HAP-1 (cell line): ENCODE measurements at regions not wholly inside any gene's neighbourhood (a gene's known extent, or its start where the extent isn't known, plus 50 kb on each side); places are given as distances from the start of the nearest gene placed in this dataset.

Experiments
- DNase-seq, 2 experiments: peaks; one replicate each; pipeline ENCODE4 v3.0.0-alpha.2; 2016 to 2020; ENCODE audit warnings: low spot score in 2 of 2
- H3K27me3 ChIP-seq: fragments of 250-450 bp; sonication (Bioruptor Pico); 2 replicates; pipeline ENCODE4 v1.5.1; 2020; ENCODE audit warnings: low read depth, mild to moderate bottlenecking, moderate library complexity
- H3K36me3 ChIP-seq: fragments of 250-450 bp; sonication (Bioruptor Pico); replicated peaks from 2 replicates; pipeline ENCODE4 v1.5.1; 2020; ENCODE audit warnings: mild to moderate bottlenecking
- H3K4me1 ChIP-seq: fragments of 250-450 bp; sonication (Bioruptor Pico); 2 replicates; pipeline ENCODE4 v1.5.1; 2020; ENCODE audit warnings: mild to moderate bottlenecking
- H3K4me3 ChIP-seq: fragments of 250-450 bp; sonication (Bioruptor Pico); 2 replicates; pipeline ENCODE4 v1.5.1; 2020; ENCODE audit warnings: mild to moderate bottlenecking, moderate library complexity
- H3K9me3 ChIP-seq: fragments of 250-450 bp; sonication (Bioruptor Pico); 2 replicates; pipeline ENCODE4 v1.5.1; 2020; ENCODE audit warnings: mild to moderate bottlenecking, moderate library complexity
- in situ Hi-C: fragments of 300-500 bp; cut with MboI; formaldehyde crosslinking; loops from 3 replicates; pipeline ENCODE4 v1.14.3; 2020; ENCODE audit warnings: low sequenced_read_pairs, inconsistent platforms, mixed read lengths

DNA sequence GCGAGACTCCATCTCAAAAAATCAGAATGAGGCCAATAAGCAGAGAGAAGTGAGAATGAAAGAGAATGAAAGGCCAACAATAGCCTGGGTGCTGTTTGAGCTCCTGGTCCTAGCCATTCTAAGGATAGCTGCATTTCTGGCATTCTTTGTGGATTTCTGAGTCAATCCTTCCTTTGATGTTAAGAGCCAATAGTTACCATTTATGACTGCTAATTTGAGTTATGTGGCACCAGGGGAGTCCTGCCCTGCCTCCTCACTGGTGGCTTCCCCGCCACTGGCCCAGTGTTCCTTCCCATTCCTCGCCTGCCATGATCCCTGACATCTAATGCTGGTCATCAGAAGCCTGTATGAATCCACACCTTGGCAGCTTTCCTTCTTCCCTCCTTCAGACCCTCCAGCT is 991.2 kb downstream of the UQCRFS1 start:
- DNase-seq = no peak
- Histone ChIP-seq H3K27me3 (no peaks in the 10 kb centered on the region), H3K4me3 (no peak overlapping the region), H3K9me3 (no peaks in the 10 kb centered on the region), H3K36me3 (no peaks in the 10 kb centered on the region), H3K4me1 (no peaks in the 10 kb centered on the region)
- in situ Hi-C loops = no loop called here

- no peak for DNase-seq
- no peak overlapping the region for H3K4me3 ChIP-seq
- no peaks in the 10 kb centered on the region for H3K4me1 ChIP-seq
- in situ Hi-C loops = no loop called here
- H3K36me3 ChIP-seq = no peaks in the 10 kb centered on the region
- H3K27me3 ChIP-seq = no peaks in the 10 kb centered on the region
- no peaks in the 10 kb centered on the region for H3K9me3 ChIP-seq
Observed at GRCh38 chr19:28218728-28219127, 994.2 kb downstream of the UQCRFS1 start.

GRCh38 chr19:28217022-28217421 is 995.9 kb downstream of the UQCRFS1 start:
- Histone ChIP-seq H3K4me3 (no peak overlapping the region), H3K27me3 (no peaks in the 10 kb centered on the region), H3K4me1 (no peaks in the 10 kb centered on the region), H3K9me3 (no peaks in the 10 kb centered on the region), H3K36me3 (no peaks in the 10 kb centered on the region)
- in situ Hi-C loops = no loop called here
- DNase-seq = no peak

GRCh38 chr19:28213470-28214082 is 999.4 kb downstream of the UQCRFS1 start:
- Histone ChIP-seq H3K27me3 (no peaks in the 10 kb centered on the region), H3K4me3 (no peak overlapping the region), H3K9me3 (no peaks in the 10 kb centered on the region; the same call in 1 of the 2 replicates), H3K36me3 (no peaks in the 10 kb centered on the region), H3K4me1 (no peaks in the 10 kb centered on the region)
- in situ Hi-C loops = no loop called here
- no peak for DNase-seq

DNA sequence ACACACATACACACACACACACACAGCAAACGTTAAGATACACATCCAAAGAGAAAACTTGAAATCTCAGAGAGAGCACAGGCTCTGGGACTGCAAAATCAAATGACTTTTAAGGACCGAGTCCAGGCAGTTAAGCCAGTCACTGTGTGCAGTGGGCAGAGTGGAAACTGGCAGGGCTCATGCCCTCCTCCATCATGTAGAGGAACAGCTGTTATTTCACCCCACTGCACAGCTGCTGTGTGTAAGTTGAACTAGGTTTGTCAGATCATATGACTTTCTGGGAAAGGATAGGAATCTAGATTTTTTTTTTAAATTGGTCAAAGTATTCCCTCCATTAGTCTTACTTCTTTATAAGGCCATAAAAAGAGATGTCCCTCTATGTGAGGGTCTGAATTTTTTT is 1002.1 kb downstream of the UQCRFS1 start:
- Histone ChIP-seq H3K36me3 (no peaks in the 10 kb centered on the region), H3K4me1 (no peaks in the 10 kb centered on the region), H3K27me3 (no peaks in the 10 kb centered on the region), H3K9me3 (no peaks in the 10 kb centered on the region; the same call in 1 of the 2 replicates), H3K4me3 (no peak overlapping the region)
- in situ Hi-C loops = no loop called here
- DNase-seq = no peak

DNA sequence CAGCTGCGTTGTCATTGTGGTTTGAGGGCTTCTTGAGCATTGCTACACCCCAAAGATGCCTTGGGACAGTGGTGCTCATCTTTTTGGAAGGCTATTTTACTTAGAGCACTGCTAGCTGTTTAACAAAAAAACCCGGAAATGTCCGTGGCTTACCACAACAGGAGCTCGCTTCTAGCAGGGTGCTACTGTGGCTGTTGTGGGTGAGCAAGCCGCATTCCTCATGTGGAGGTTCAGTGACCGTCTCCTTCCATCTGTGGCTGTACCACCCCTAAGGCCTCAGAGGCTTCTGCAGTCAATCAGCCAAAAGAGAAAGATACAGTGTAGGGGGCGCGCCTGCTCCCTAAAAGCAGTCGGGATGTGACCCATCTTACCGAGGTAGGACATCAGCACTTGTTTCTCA is 1004.2 kb downstream of the UQCRFS1 start:
- Histone ChIP-seq H3K4me1 (no peaks in the 10 kb centered on the region), H3K27me3 (no peaks in the 10 kb centered on the region), H3K4me3 (no peak overlapping the region), H3K9me3 (no peaks in the 10 kb centered on the region; the same call in 1 of the 2 replicates), H3K36me3 (no peaks in the 10 kb centered on the region)
- in situ Hi-C loops = no loop called here
- no peak for DNase-seq

DNA sequence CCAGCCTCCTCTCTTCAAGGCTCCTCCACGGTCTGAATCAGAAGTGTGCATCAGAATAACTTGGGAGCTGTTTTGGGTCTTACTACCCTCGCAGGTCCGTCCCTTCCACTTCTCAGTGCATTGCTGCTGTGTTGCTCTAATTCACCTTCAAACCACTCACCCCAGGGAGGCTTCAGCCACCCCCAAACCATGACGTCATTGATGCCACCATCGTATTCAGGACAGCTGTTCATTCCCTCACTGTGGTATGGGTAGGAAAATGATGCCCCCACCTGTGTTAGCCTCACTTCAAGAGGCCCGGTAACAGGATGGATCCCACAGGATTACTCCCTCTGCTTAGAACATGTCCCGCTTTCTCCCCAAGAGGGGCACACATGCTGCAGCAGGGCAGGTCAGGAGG is 1005.7 kb downstream of the UQCRFS1 start:
- Histone ChIP-seq H3K36me3 (no peaks in the 10 kb centered on the region), H3K4me3 (no peak overlapping the region), H3K4me1 (no peaks in the 10 kb centered on the region), H3K9me3 (peaks cover 2% of the 10 kb centered on the region; the same call in 1 of the 2 replicates), H3K27me3 (no peaks in the 10 kb centered on the region)
- no peak for DNase-seq
- in situ Hi-C loops = no loop called here

DNA sequence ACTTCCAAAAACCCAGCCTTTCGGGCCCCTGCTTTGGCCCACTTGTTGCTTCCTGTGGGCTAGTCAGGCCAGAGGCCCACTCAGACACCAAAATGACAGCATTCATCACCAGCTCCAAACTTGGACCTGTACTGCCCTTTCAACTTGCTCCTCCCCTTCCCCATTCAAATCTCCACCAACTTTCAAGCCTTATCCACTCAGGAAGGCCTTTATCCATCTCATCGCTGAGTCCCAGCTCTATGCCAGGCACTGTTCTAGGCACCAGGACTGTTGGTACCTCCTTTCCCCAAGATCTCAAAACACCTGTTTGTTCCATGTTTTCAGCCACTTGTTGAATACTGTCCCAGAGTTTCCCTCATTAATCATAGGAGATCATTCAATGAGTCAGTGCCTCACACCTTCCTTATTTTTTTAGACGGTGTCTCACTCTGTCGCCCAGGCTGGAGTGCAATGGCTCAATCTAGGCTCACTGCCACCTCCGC is 1011.4 kb downstream of the UQCRFS1 start:
- in situ Hi-C loops = no loop called here
- Histone ChIP-seq H3K27me3 (no peaks in the 10 kb centered on the region), H3K36me3 (no peaks in the 10 kb centered on the region), H3K4me3 (no peak overlapping the region), H3K9me3 (0 out of 2 replicates have a peak, but pooled peaks cover 3% of the 10 kb centered on the region), H3K4me1 (no peaks in the 10 kb centered on the region)
- DNase-seq = no peak

DNA sequence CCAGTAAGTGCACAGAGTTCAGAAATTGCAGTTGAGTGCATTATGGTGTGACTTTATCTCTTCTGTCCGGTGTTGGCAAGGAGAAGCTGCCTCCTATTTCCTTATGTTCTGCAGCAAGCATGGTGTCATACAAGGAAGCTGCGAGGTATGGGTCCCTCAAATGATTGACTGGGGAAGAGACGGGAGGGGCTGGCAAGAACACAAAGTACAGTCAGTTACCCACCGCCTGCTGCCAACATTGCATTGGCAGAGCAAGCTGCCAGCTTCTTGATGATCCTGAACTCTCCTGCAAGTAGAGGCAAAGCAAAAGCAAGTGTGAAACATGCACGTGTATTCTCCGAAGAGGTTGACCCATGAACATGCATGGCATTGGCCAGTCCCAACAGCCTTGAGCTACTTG is 1013.6 kb downstream of the UQCRFS1 start:
- Histone ChIP-seq H3K4me1 (no peaks in the 10 kb centered on the region), H3K27me3 (no peaks in the 10 kb centered on the region), H3K9me3 (0 out of 2 replicates have a peak, but pooled peaks cover 3% of the 10 kb centered on the region), H3K4me3 (no peak overlapping the region), H3K36me3 (no peaks in the 10 kb centered on the region)
- DNase-seq = no peak
- in situ Hi-C loops = no loop called here

- H3K36me3 ChIP-seq = no peaks in the 10 kb centered on the region
- no peaks in the 10 kb centered on the region for H3K9me3 ChIP-seq
- no peaks in the 10 kb centered on the region for H3K4me1 ChIP-seq
- no peak overlapping the region for H3K4me3 ChIP-seq
- no peaks in the 10 kb centered on the region for H3K27me3 ChIP-seq
- no peak for DNase-seq
- in situ Hi-C loops = no loop called here
Observed at GRCh38 chr19:28196961-28197360, 1016.0 kb downstream of the UQCRFS1 start.

DNA sequence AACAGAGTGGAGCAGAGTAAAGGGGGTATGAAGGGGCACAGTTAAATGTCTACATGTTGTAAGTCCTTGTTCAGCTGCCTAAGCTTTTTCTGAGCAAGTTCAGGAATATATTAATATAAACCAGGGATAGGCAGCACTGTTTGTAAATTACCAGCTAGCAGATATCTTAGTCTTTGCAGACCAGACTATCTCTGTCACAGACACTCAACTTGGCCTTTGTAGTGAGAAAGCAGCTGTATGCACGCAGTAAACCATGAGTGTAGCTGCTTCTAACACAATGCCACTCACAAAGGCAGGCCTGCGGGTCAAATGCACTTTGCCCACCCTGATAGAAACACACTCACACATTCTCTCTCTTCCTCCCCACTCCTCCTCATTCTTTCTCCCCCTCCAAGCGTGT is 1016.9 kb downstream of the UQCRFS1 start:
- no peak overlapping the region for H3K4me3 ChIP-seq
- no peaks in the 10 kb centered on the region for H3K9me3 ChIP-seq
- DNase-seq = no peak
- no peaks in the 10 kb centered on the region for H3K36me3 ChIP-seq
- H3K27me3 ChIP-seq = no peaks in the 10 kb centered on the region
- no peaks in the 10 kb centered on the region for H3K4me1 ChIP-seq
- in situ Hi-C loops = no loop called here

DNA sequence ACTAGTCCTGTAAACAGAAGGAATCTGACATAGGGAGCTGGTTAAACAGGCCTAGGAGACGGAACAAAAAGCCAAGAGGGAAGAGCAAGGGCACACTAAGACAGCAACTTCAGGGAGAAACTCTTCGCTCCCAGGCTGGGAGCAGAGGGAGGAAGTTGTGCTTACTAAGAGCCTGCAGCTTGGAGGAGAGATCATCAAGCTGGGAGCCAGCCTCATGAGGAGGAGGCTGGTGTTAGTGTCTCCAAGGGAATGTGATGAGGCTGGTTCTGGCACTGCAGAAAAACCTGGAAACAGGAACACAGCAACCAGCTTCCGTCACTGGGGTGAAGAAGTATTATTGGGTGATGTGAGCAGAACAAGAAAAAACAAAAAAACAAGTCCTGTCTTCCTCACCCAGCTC is 1027.3 kb downstream of the UQCRFS1 start:
- no peaks in the 10 kb centered on the region for H3K27me3 ChIP-seq
- H3K36me3 ChIP-seq = no peaks in the 10 kb centered on the region
- H3K4me1 ChIP-seq = no peaks in the 10 kb centered on the region
- in situ Hi-C loops = no loop called here
- no peaks in the 10 kb centered on the region for H3K9me3 ChIP-seq
- no peak for DNase-seq
- H3K4me3 ChIP-seq = no peak overlapping the region

- H3K4me3 ChIP-seq = no peak overlapping the region
- H3K27me3 ChIP-seq = no peaks in the 10 kb centered on the region
- DNase-seq = no peak
- H3K4me1 ChIP-seq = no peaks in the 10 kb centered on the region
- in situ Hi-C loops = no loop called here
- H3K9me3 ChIP-seq = no peaks in the 10 kb centered on the region
- no peaks in the 10 kb centered on the region for H3K36me3 ChIP-seq
Observed at GRCh38 chr19:28184997-28185396, 1028.0 kb downstream of the UQCRFS1 start.

GRCh38 chr19:28176193-28176592 is 1036.8 kb downstream of the UQCRFS1 start:
- Histone ChIP-seq H3K27me3 (no peaks in the 10 kb centered on the region), H3K36me3 (no peaks in the 10 kb centered on the region), H3K9me3 (0 out of 2 replicates have a peak, but pooled peaks cover 2% of the 10 kb centered on the region), H3K4me3 (no peak overlapping the region), H3K4me1 (no peaks in the 10 kb centered on the region)
- DNase-seq = no peak
- in situ Hi-C loops = no loop called here

GRCh38 chr19:28171983-28172382 is 1041.0 kb downstream of the UQCRFS1 start:
- Histone ChIP-seq H3K4me1 (no peaks in the 10 kb centered on the region), H3K9me3 (0 out of 2 replicates have a peak, but pooled peaks cover 2% of the 10 kb centered on the region), H3K36me3 (no peaks in the 10 kb centered on the region), H3K4me3 (no peak overlapping the region), H3K27me3 (no peaks in the 10 kb centered on the region)
- in situ Hi-C loops = no loop called here
- DNase-seq = no peak
